Choroid plexus epithelial cell (primary cell): ENCODE measurements at regions not wholly inside any gene's neighbourhood (a gene's known extent, or its start where the extent isn't known, plus 50 kb on each side); places are given as distances from the start of the nearest gene placed in this dataset.

ENCODE experiments used
- DNase-seq: peaks from one replicate; pipeline ENCODE4 v3.0.0-alpha.2; 2010; ENCODE audit warnings: low read depth
- H3K4me3 ChIP-seq: 2 replicates; pipeline ENCODE4 v1.5.1; 2011; ENCODE audit warnings: low read depth, mild to moderate bottlenecking, control low read depth, low read length, moderate library complexity
- CTCF ChIP-seq: conservative IDR thresholded peaks from 2 replicates; pipeline ENCODE4 v1.5.1; 2011; ENCODE audit warnings: low read depth, mild to moderate bottlenecking, control low read depth, inconsistent platforms, low read length, moderate library complexity

GRCh38 chr4:92122911-92123310 is 180.9 kb upstream of the GRID2 start:
- no peak overlapping the region for H3K4me3 ChIP-seq
- no peak for TF ChIP-seq CTCF
- no peak for DNase-seq

- no peak for TF ChIP-seq CTCF
- DNase-seq: no peak
- H3K4me3 ChIP-seq: no peak overlapping the region
Measured at GRCh38 chr4:92128676-92129075, 175.1 kb upstream of the GRID2 start.

- no peak for TF ChIP-seq CTCF
- H3K4me3 ChIP-seq: no peak overlapping the region
- DNase-seq: no peak
Measured at GRCh38 chr4:92129408-92129994, 174.3 kb upstream of the GRID2 start.

GRCh38 chr4:92136434-92136833 is 167.3 kb upstream of the GRID2 start:
- no peak overlapping the region for H3K4me3 ChIP-seq
- DNase-seq: no peak
- no peak for TF ChIP-seq CTCF

- peak; percentile 17 for DNase-seq
- H3K4me3 ChIP-seq: no peak overlapping the region
- TF ChIP-seq CTCF: peak; percentile 52
Measured at GRCh38 chr4:92163348-92163747, 140.4 kb upstream of the GRID2 start.

- no peak overlapping the region for H3K4me3 ChIP-seq
- no peak for TF ChIP-seq CTCF
- DNase-seq: no peak
Measured at GRCh38 chr4:92170340-92170739, 133.4 kb upstream of the GRID2 start.

GRCh38 chr4:92172203-92172602 is 131.6 kb upstream of the GRID2 start:
- DNase-seq: peak; percentile 21
- TF ChIP-seq CTCF: peak; percentile 42
- H3K4me3 ChIP-seq: no peak overlapping the region
